Left hindlimb (tissue), 1 donor: ENCODE measurements at regions not wholly inside any gene's neighbourhood (a gene's known extent, or its start where the extent isn't known, plus 50 kb on each side); places are given as distances from the start of the nearest gene placed in this dataset.

Experiments used
- DNase-seq: peaks from one replicate; pipeline ENCODE4 v3.0.0-alpha.2; 2018

DNA sequence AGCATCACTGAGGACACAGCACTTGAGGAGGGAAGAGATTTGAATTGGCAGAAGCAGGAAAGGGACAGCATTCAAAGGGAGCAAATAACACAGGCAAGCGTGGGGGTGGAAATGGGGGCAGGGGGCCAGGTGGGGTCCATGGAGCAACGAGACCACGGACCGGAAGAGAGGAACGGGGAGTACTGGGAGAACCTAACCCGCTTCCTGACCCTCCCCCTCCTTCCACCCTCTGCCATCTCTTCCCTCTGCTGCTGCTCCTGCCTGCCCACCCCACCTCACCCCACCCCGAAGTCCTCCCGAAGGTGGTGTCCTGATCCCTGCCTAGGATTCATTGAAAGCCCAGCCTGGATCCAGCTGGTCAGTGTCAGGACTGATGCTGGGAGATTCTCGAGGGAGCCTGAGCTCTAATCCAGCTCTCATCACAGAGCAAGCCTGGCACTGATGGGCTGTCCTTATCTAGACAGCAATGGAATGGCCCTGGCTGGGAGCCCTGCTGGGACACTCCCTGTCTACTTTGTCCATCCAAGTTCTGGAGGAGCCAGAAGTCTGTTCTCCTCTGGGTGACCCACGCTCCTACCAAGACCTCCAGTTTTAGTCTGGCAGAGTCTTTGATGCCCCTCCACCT lies 105.0 kb downstream of the TRIM29 start:
- DNase-seq, result no peak

DNA sequence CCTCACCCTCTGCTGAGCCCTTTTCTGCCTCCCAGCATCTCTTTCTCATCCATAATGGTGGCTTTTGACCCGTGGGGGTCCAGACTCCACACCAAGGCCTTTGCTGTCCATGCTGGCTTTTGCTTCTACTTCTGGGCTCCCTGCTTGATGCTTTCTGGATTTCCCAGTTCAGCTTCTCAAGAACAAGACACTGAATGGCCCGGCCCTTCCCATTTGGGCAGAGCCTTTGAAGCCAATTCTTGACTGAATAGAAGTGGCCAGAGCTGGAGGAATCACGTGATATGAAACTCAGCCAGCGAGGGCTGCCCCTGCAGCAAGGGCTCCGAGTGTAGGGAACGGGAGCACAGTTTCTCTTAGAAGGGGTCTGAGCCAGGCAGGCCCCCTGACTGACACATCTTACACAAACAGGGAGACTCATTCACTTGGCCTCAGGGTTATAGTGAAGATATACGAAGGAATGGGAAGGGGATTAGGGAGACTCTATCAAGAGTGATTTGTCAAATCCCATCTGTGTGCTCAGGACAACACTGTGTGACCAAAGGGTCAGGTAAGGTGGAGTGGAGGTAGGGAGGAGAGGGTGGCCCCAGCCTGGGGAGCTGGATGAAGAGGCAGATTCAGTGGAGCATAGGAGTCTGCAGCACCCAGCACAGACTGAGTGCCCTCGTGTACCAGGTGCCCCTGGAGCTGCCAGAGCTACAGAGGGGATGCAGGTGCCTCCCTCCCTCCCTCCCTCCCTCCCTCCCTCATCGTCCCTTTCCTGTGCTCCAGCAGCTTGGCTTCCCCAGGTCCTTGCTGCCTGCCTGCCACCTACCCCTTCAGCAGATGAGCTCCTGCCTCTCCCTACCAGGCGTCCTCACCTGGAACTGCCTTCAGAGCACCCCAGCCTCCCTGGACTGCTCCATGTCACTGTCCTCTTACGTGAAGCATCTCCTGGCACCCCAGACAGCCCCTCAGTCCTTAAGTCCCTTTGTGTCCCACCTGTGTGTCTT lies 106.0 kb downstream of the TRIM29 start:
- DNase-seq, result no peak

- DNase-seq, result no peak
These were observed 106.8 kb downstream of the TRIM29 start for GRCh38 chr11:120031156-120031555.

- no peak for DNase-seq
These were observed 107.5 kb downstream of the TRIM29 start for GRCh38 chr11:120030411-120030810.

- DNase-seq, result no peak
These were observed 108.6 kb downstream of the TRIM29 start for GRCh38 chr11:120029321-120029720.

GRCh38 chr11:120028897-120029258 lies 109.0 kb downstream of the TRIM29 start:
- no peak for DNase-seq

DNA sequence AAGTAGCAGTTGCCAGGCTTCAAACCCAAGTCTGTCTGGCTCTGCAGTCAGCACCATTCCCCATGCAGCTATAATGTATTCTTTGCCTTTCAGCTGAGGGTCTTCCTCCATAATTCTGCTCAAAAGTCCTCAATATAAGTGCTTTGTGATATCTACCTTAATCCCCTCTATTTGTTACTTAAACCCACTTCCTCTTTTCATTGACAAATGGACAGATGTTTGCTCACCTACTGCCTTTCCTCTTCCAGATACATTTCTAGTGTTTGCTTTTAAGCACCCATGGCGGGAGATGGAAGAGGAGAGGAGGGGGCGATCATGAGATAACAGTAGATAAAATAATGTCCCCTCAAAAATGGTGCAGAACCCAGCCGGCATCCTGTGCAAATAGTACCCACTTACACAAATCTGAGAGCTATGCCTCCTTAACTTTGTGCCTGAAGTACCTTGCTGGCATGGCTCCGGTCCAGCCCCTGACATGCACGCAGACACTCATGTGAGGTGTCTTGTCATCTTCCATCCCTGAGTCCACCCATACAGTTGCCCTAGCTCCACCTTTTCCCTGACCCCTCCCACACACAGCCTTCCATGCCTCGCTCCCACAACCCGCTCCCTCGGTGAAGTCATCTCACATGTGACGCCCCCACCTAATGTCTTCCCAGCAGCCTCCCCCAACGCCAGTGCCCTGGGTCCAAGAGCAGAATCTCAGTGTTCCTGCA lies 109.6 kb downstream of the TRIM29 start:
- no peak for DNase-seq

GRCh38 chr11:120027546-120028180 lies 110.2 kb downstream of the TRIM29 start:
- no peak for DNase-seq

DNA sequence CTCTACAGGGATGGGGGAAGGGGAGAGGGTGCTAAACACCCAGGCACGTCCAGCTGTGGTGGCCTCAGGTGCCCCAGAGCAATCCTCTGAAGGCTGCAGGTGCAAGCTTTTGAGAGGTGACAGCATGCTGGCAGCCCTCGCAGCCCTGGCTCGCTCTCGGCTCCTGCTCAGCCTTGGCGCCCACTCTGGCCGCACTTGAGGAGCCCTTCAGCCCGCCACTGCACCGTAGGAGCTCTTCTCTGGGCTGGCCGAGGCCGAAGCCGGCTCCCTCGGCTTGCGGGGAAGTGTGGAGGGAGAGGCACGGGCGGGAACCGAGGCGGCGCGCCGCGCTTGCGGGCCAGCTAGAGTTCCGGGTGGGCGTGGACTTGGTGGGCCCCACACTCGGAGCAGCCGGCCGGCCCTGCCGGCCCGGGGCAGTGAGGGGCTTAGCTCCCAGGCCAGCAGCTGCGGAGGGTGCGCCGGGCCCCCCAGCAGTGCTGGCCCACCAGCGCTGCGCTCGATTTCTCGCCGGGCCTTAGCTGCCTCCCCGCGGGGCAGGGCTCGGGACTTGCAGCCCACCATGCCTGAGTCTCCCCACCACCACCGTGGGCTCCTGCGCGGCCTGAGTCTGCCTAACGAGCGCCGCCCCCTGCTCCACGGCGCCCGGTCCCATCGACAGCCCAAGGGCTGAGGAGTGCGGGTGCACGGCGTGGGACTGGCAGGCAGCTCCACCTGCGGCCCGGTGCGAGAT lies 112.1 kb downstream of the TRIM29 start:
- DNase-seq, result no peak

GRCh38 chr11:120024586-120024985 lies 113.3 kb downstream of the TRIM29 start:
- no peak for DNase-seq

DNA sequence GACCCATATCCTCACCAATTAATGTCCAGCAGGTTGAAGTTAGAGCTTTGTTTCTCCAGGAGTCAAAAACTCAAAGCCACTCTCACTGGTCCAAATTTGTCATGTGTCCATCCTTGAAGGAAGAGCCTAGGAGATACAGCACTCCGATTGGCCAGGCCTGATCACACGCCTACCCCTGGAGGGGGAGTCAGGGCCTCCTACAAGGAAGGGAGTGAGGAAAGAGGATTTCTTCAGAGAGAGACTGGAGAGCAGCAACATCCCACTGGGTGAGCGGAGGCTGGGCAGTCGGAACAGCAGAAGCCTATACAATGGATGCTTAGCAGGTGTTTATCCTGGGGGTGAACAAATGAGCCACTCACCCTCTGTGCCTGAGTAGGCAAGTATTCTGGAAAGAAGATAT lies 113.9 kb downstream of the TRIM29 start:
- DNase-seq, result no peak

- no peak for DNase-seq
These were observed 114.4 kb downstream of the TRIM29 start for GRCh38 chr11:120023551-120023950.

GRCh38 chr11:120023120-120023519 lies 114.8 kb downstream of the TRIM29 start:
- DNase-seq, result no peak

DNA sequence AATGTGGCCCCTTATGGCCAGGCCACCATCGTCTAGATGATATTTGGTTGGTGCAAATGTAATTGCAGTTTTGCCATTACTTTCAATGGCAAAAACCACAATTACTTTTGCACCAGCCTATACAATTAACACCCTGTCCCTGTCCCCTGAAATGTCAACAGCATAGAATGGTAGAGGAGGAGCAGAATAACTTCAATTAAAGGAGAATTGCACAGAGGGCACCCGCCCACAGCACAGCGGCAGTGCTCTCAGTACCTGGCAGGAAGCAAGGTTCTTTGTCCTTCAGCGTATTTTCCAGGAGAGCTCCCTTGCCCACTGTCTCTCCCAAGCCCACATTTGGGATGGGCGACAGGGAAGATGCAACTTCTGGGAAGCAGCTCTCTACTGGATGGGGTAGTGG lies 115.3 kb downstream of the TRIM29 start:
- no peak for DNase-seq

- no peak for DNase-seq
These were observed 115.9 kb downstream of the TRIM29 start for GRCh38 chr11:120021978-120022377.

GRCh38 chr11:120021391-120021953 lies 116.4 kb downstream of the TRIM29 start:
- no peak for DNase-seq

- DNase-seq, result no peak
These were observed 116.9 kb downstream of the TRIM29 start for GRCh38 chr11:120020981-120021380.

GRCh38 chr11:120020486-120020885 lies 117.4 kb downstream of the TRIM29 start:
- no peak for DNase-seq

DNA sequence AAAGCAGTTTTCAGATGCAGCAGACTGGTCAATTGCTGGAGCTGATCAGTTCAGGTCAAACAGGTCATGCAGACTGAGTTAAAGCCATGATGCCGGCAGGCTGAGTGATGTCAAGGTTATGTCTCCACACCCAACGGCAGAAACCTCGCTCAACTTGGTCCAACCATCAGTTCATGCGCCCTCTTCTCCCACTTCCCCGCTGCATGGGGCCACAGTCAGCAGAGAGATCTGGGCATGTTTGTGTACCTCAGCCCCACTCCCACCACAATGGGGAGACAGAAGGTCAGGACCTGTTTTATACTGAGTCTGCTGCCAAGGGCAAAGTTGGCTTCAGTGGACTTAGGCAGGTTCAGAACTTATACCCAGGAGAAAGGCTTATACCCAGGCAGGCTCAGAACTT lies 118.7 kb downstream of the TRIM29 start:
- no peak for DNase-seq

DNA sequence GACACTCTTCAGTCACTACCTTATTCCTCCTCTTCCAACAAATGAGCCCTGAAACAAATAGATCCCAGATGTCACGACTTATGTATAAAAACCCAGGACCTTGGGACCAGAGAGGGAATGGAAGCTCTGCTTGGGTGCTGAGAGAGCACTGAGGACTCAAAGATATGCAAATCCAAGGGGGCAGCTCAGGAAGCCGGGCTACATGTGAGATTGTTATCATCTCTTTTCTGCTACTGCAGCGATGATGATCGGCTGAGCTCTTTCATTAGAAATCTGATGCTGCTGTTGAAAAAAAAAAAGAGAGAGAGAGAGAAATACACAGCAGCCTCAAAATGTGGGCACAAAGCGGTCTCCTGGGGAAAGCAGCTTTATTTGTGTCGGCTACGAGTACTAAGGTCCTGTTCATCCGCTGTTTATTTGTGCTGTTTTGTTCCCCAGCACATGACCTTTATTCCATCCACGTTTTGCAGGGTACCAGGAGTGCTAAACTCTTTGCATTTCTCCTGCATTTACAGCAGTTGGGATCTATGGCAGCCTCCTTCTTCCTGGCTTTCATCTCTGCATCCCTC lies 120.2 kb downstream of the TRIM29 start:
- no peak for DNase-seq
